HEK293 (cell line): ENCODE measurements at regions not wholly inside any gene's neighbourhood (a gene's known extent, or its start where the extent isn't known, plus 50 kb on each side); places are given as distances from the start of the nearest gene placed in this dataset.

Source experiments
- CTCF ChIA-PET: fragments of 350-600 bp; formaldehyde crosslinking; extraction: SDS; loops from one replicate; lab custom pipeline; 2021; ENCODE audit warnings: antibody characterized with exemption; lab: Yijun Ruan, JAX
- POLR2A ChIA-PET: fragments of 300-600 bp; formaldehyde crosslinking; extraction: SDS; loops from one replicate; lab custom pipeline; 2020; ENCODE audit warnings: antibody characterized with exemption, inconsistent platforms; lab: Yijun Ruan, JAX
- H3K27ac ChIP-seq: fragments of 200-500 bp; sonication (Bioruptor generic); 2 replicates; pipeline ENCODE4 v1.5.1; 2014; ENCODE audit warnings: low read depth, low read length, control low read depth, inconsistent platforms; ENCODE audit errors: extremely low read depth
- H3K36me3 ChIP-seq, 2 experiments: fragments of 200-500 bp in 1 of 2; sonication (Bioruptor generic) in 1 of 2; 1 replicate in 1 of 2; 2 replicates in 1 of 2; pipeline ENCODE4 v1.5.1; 2014 to 2017; ENCODE audit warnings: inconsistent platforms in 2 of 2, low read length in 2 of 2; ENCODE audit not compliant: control insufficient read depth in 2 of 2, insufficient read depth in 1 of 2
- H3K4me1 ChIP-seq: fragments of 200-500 bp; sonication (Bioruptor generic); 2 replicates; pipeline ENCODE4 v1.5.1; 2014; ENCODE audit warnings: mild to moderate bottlenecking, low read length, inconsistent platforms; ENCODE audit not compliant: control insufficient read depth, insufficient read depth
- H3K4me3 ChIP-seq: 2 replicates; pipeline ENCODE4 v1.5.1; 2011; ENCODE audit warnings: low read depth, mild to moderate bottlenecking, control low read depth, low read length, moderate library complexity
- H3K9me3 ChIP-seq: fragments of 200-500 bp; sonication (Bioruptor generic); 2 replicates; pipeline ENCODE4 v1.5.1; 2014; ENCODE audit warnings: low read depth, low read length, inconsistent platforms; ENCODE audit not compliant: control insufficient read depth, insufficient read depth
- AEBP2 ChIP-seq: fragments of 450-650 bp; formaldehyde crosslinking; IDR thresholded peaks from 2 replicates; pipeline ENCODE4 v1.5.1; 2016; ENCODE audit warnings: missing biosample characterization, missing genetic modification characterization, borderline replicate concordance
- BCL11B ChIP-seq: fragments of 450-650 bp; formaldehyde crosslinking; IDR thresholded peaks from 2 replicates; pipeline ENCODE4 v1.5.1; 2016; ENCODE audit warnings: low read depth, missing biosample characterization, missing genetic modification characterization
- GLI4 ChIP-seq: fragments of 450-650 bp; formaldehyde crosslinking; IDR thresholded peaks from 2 replicates; pipeline ENCODE4 v1.5.1; 2016; ENCODE audit warnings: missing biosample characterization, missing genetic modification characterization
- MYNN ChIP-seq: fragments of 450-650 bp; formaldehyde crosslinking; IDR thresholded peaks from 2 replicates; pipeline ENCODE4 v1.5.1; 2016; ENCODE audit warnings: missing biosample characterization, missing genetic modification characterization, borderline replicate concordance
- MZF1 ChIP-seq: fragments of 450-650 bp; formaldehyde crosslinking; IDR thresholded peaks from 2 replicates; pipeline ENCODE4 v1.5.1; 2017; ENCODE audit warnings: missing biosample characterization, missing genetic modification characterization, borderline replicate concordance
- RBAK ChIP-seq: fragments of 450-650 bp; formaldehyde crosslinking; IDR thresholded peaks from 2 replicates; pipeline ENCODE4 v1.5.1; 2016; ENCODE audit warnings: missing biosample characterization, missing genetic modification characterization
- SCRT1 ChIP-seq: fragments of 450-650 bp; formaldehyde crosslinking; IDR thresholded peaks from 2 replicates; pipeline ENCODE4 v1.5.1; 2016; ENCODE audit warnings: missing biosample characterization, missing genetic modification characterization, borderline replicate concordance
- ZBTB17 ChIP-seq: fragments of 450-650 bp; formaldehyde crosslinking; IDR thresholded peaks from 2 replicates; pipeline ENCODE4 v1.5.1; 2016; ENCODE audit warnings: missing biosample characterization, missing genetic modification characterization
- ZNF155 ChIP-seq: fragments of 450-650 bp; formaldehyde crosslinking; IDR thresholded peaks from 2 replicates; pipeline ENCODE4 v1.5.1; 2016; ENCODE audit warnings: missing biosample characterization, missing genetic modification characterization
- ZNF214 ChIP-seq: fragments of 450-650 bp; formaldehyde crosslinking; IDR thresholded peaks from 2 replicates; pipeline ENCODE4 v1.5.1; 2017; ENCODE audit warnings: missing biosample characterization, mild to moderate bottlenecking, missing genetic modification characterization, borderline replicate concordance
- ZNF23 ChIP-seq: fragments of 450-650 bp; formaldehyde crosslinking; IDR thresholded peaks from 2 replicates; pipeline ENCODE4 v1.5.1; 2016; ENCODE audit warnings: missing biosample characterization, missing genetic modification characterization, borderline replicate concordance
- ZNF26 ChIP-seq: fragments of 450-650 bp; formaldehyde crosslinking; IDR thresholded peaks from 2 replicates; pipeline ENCODE4 v1.5.1; 2016; ENCODE audit warnings: missing biosample characterization, missing genetic modification characterization
- ZNF280D ChIP-seq: fragments of 450-650 bp; formaldehyde crosslinking; IDR thresholded peaks from 2 replicates; pipeline ENCODE4 v1.5.1; 2016; ENCODE audit warnings: missing biosample characterization, missing genetic modification characterization
- ZNF302 ChIP-seq: fragments of 450-650 bp; formaldehyde crosslinking; IDR thresholded peaks from 2 replicates; pipeline ENCODE4 v1.5.1; 2016; ENCODE audit warnings: missing biosample characterization, missing genetic modification characterization, low read depth
- ZNF354C ChIP-seq: fragments of 450-650 bp; formaldehyde crosslinking; IDR thresholded peaks from 2 replicates; pipeline ENCODE4 v1.5.1; 2016; ENCODE audit warnings: missing biosample characterization, missing genetic modification characterization, low read depth, borderline replicate concordance
- ZNF501 ChIP-seq: fragments of 450-650 bp; formaldehyde crosslinking; IDR thresholded peaks from 2 replicates; pipeline ENCODE4 v1.5.1; 2016; ENCODE audit warnings: missing biosample characterization, missing genetic modification characterization
- ZNF513 ChIP-seq: fragments of 450-650 bp; IDR thresholded peaks from 2 replicates; pipeline ENCODE4 v1.5.1; 2018; ENCODE audit warnings: missing biosample characterization, missing genetic modification characterization
- ZNF514 ChIP-seq: fragments of 450-650 bp; formaldehyde crosslinking; IDR thresholded peaks from 2 replicates; pipeline ENCODE4 v1.5.1; 2016; ENCODE audit warnings: missing biosample characterization, missing genetic modification characterization
- ZNF521 ChIP-seq: fragments of 450-650 bp; formaldehyde crosslinking; IDR thresholded peaks from 2 replicates; pipeline ENCODE4 v1.5.1; 2017; ENCODE audit warnings: missing biosample characterization, mild to moderate bottlenecking, missing genetic modification characterization
- ZNF549 ChIP-seq: fragments of 450-650 bp; IDR thresholded peaks from 2 replicates; pipeline ENCODE4 v1.5.1; 2018; ENCODE audit warnings: missing biosample characterization, missing genetic modification characterization, mild to moderate bottlenecking, inconsistent platforms, moderate library complexity
- ZNF555 ChIP-seq: fragments of 450-650 bp; formaldehyde crosslinking; conservative IDR thresholded peaks from 2 replicates; pipeline ENCODE4 v1.5.1; 2017; ENCODE audit warnings: missing biosample characterization, mild to moderate bottlenecking, missing genetic modification characterization, inconsistent platforms
- ZNF571 ChIP-seq: fragments of 450-650 bp; formaldehyde crosslinking; IDR thresholded peaks from 2 replicates; pipeline ENCODE4 v1.5.0; 2017; ENCODE audit warnings: missing biosample characterization, missing genetic modification characterization
- ZNF670 ChIP-seq: fragments of 450-650 bp; formaldehyde crosslinking; IDR thresholded peaks from 2 replicates; pipeline ENCODE4 v1.5.1; 2016; ENCODE audit warnings: missing biosample characterization, missing genetic modification characterization, low read depth
- ZNF747 ChIP-seq: fragments of 450-650 bp; formaldehyde crosslinking; IDR thresholded peaks from 2 replicates; pipeline ENCODE4 v1.5.1; 2016; ENCODE audit warnings: missing biosample characterization, missing genetic modification characterization
- ZNF776 ChIP-seq: fragments of 450-650 bp; formaldehyde crosslinking; IDR thresholded peaks from 2 replicates; pipeline ENCODE4 v1.5.0; 2017; ENCODE audit warnings: missing biosample characterization, missing genetic modification characterization, borderline replicate concordance
- ZNF785 ChIP-seq: fragments of 450-650 bp; formaldehyde crosslinking; IDR thresholded peaks from 2 replicates; pipeline ENCODE4 v1.5.1; 2016; ENCODE audit warnings: missing biosample characterization, missing genetic modification characterization
- TF ChIP-seq, protein P1 (sequence below): fragments of 450-650 bp; formaldehyde crosslinking; IDR thresholded peaks from 2 replicates; pipeline ENCODE4 v1.5.1; 2016; ENCODE audit warnings: missing biosample characterization, missing genetic modification characterization

- TF ChIP-seq ZNF155 (no peak), ZNF747 (tag by site-specific recombination) (no peak), ZNF670 (tag by site-specific recombination) (no peak), RBAK (tag by site-specific recombination) (no peak), AEBP2 (tag by site-specific recombination) (no peak), ZBTB17 (no peak), ZNF302 (tag by site-specific recombination) (no peak), ZNF214 (tag by site-specific recombination) (no peak), ZNF26 (tag by site-specific recombination) (no peak), ZNF785 (tag by site-specific recombination) (no peak), ZNF501 (tag by site-specific recombination) (no peak)
- TF ChIP-seq, protein P1, sequence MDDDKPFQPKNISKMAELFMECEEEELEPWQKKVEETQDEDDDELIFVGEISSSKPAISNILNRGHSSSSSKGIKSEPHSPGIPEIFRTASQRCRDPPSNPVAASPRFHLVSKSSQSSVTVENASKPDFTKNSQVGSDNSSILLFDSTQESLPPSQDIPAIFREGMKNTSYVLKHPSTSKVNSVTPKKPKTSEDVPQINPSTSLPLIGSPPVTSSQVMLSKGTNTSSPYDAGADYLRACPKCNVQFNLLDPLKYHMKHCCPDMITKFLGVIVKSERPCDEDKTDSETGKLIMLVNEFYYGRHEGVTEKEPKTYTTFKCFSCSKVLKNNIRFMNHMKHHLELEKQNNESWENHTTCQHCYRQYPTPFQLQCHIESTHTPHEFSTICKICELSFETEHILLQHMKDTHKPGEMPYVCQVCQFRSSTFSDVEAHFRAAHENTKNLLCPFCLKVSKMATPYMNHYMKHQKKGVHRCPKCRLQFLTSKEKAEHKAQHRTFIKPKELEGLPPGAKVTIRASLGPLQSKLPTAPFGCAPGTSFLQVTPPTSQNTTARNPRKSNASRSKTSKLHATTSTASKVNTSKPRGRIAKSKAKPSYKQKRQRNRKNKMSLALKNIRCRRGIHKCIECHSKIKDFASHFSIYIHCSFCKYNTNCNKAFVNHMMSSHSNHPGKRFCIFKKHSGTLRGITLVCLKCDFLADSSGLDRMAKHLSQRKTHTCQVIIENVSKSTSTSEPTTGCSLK (tag by site-specific recombination) = no peak
- ChIA-PET CTCF (no interaction called here), POLR2A (no interaction called here)
- Histone ChIP-seq H3K4me1 (no peaks in the 10 kb centered on the region), H3K36me3 (no peaks in the 10 kb centered on the region), H3K27ac (no peak overlapping the region), H3K4me3 (no peak overlapping the region), H3K9me3 (no peaks in the 10 kb centered on the region)
Measured at GRCh38 chr3:146664403-146664802, 59.3 kb upstream of the PLSCR5 start.

DNA sequence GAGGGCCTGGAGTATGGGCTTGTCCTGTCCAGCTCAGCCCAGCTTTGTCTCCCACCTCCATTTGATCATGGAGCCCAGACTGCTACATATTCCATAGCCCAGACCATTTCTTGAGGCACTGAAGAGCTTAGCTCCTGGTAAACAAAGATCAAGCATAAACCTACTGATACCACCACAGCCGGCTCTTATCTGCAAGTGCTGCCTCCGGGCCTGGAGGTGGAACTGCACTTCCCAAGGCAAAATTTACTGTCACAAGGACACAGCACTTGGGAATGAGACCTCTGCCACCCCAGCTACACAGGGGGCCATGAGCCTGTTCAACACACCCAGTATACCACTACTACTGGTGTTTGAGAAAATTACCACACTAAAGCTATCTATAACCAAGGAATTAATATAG, 53.7 kb upstream of the PLSCR5 start:
- H3K27ac ChIP-seq = no peak overlapping the region
- H3K4me3 ChIP-seq = no peak overlapping the region
- no peaks in the 10 kb centered on the region for H3K4me1 ChIP-seq
- ChIA-PET POLR2A (no interaction called here), CTCF (interaction anchor here (0.6 kb wide), 1 partner anchor 562 kb away, joined by 3 read pairs; no protein-coding TSS in a partner anchor)
- H3K36me3 ChIP-seq = no peaks in the 10 kb centered on the region
- H3K9me3 ChIP-seq = no peaks in the 10 kb centered on the region
- TF ChIP-seq ZNF514 (tag by site-specific recombination) = no peak
- TF ChIP-seq ZNF555 (tag by site-specific recombination) = no peak
- TF ChIP-seq ZNF280D (tag by site-specific recombination) = no peak
- no peak for TF ChIP-seq ZNF571 (tag by site-specific recombination)
- no peak for TF ChIP-seq ZNF549
- TF ChIP-seq MYNN (tag by site-specific recombination) = no peak
- TF ChIP-seq ZNF513 (tag by site-specific recombination) = no peak
- no peak for TF ChIP-seq ZNF23 (tag by site-specific recombination)
- TF ChIP-seq GLI4 = no peak
- TF ChIP-seq SCRT1 = no peak
- TF ChIP-seq BCL11B = no peak
- TF ChIP-seq MZF1 (tag by site-specific recombination) = no peak
- no peak for TF ChIP-seq ZNF354C (tag by site-specific recombination)
- TF ChIP-seq ZNF521 (tag by site-specific recombination) = no peak
- TF ChIP-seq ZNF776 (tag by site-specific recombination) = no peak
